HAP-1 (cell line): ENCODE measurements at regions not wholly inside any gene's neighbourhood (a gene's known extent, or its start where the extent isn't known, plus 50 kb on each side); places are given as distances from the start of the nearest gene placed in this dataset.

Experiments
- DNase-seq, 2 experiments: peaks; one replicate each; pipeline ENCODE4 v3.0.0-alpha.2; 2016 to 2020; ENCODE audit warnings: low spot score in 2 of 2
- H3K27me3 ChIP-seq: fragments of 250-450 bp; sonication (Bioruptor Pico); 2 replicates; pipeline ENCODE4 v1.5.1; 2020; ENCODE audit warnings: low read depth, mild to moderate bottlenecking, moderate library complexity
- H3K36me3 ChIP-seq: fragments of 250-450 bp; sonication (Bioruptor Pico); replicated peaks from 2 replicates; pipeline ENCODE4 v1.5.1; 2020; ENCODE audit warnings: mild to moderate bottlenecking
- H3K4me1 ChIP-seq: fragments of 250-450 bp; sonication (Bioruptor Pico); 2 replicates; pipeline ENCODE4 v1.5.1; 2020; ENCODE audit warnings: mild to moderate bottlenecking
- H3K4me3 ChIP-seq: fragments of 250-450 bp; sonication (Bioruptor Pico); 2 replicates; pipeline ENCODE4 v1.5.1; 2020; ENCODE audit warnings: mild to moderate bottlenecking, moderate library complexity
- H3K9me3 ChIP-seq: fragments of 250-450 bp; sonication (Bioruptor Pico); 2 replicates; pipeline ENCODE4 v1.5.1; 2020; ENCODE audit warnings: mild to moderate bottlenecking, moderate library complexity
- in situ Hi-C: fragments of 300-500 bp; cut with MboI; formaldehyde crosslinking; loops from 3 replicates; pipeline ENCODE4 v1.14.3; 2020; ENCODE audit warnings: low sequenced_read_pairs, inconsistent platforms, mixed read lengths

- Histone ChIP-seq H3K27me3 (no peaks in the 10 kb centered on the region), H3K4me1 (no peaks in the 10 kb centered on the region), H3K36me3 (no peaks in the 10 kb centered on the region), H3K9me3 (no peaks in the 10 kb centered on the region), H3K4me3 (no peak overlapping the region)
- in situ Hi-C loops: no loop called here
- no peak for DNase-seq
These were observed 216.4 kb downstream of the DLL1 start for GRCh38 chr6:170074435-170074834.

GRCh38 chr6:170073846-170074245, 217.0 kb downstream of the DLL1 start:
- in situ Hi-C loops: no loop called here

GRCh38 chr6:170072246-170072645, 218.6 kb downstream of the DLL1 start:
- no peak overlapping the region for H3K4me3 ChIP-seq
- no peaks in the 10 kb centered on the region for H3K36me3 ChIP-seq
- H3K27me3 ChIP-seq: no peaks in the 10 kb centered on the region
- DNase-seq: no peak
- in situ Hi-C loops: no loop called here
- H3K9me3 ChIP-seq: no peaks in the 10 kb centered on the region
- H3K4me1 ChIP-seq: no peaks in the 10 kb centered on the region

More at GRCh38 chr6:170073846-170074245, 217.0 kb downstream of the DLL1 start:
- no peaks in the 10 kb centered on the region for H3K4me1 ChIP-seq
- H3K27me3 ChIP-seq: no peaks in the 10 kb centered on the region
- no peaks in the 10 kb centered on the region for H3K9me3 ChIP-seq
- no peak overlapping the region for H3K4me3 ChIP-seq
- no peaks in the 10 kb centered on the region for H3K36me3 ChIP-seq
- DNase-seq: no peak

GRCh38 chr6:170069611-170070010, 221.3 kb downstream of the DLL1 start:
- in situ Hi-C loops: no loop called here
- Histone ChIP-seq H3K4me3 (no peak overlapping the region), H3K36me3 (no peaks in the 10 kb centered on the region), H3K9me3 (no peaks in the 10 kb centered on the region), H3K4me1 (no peaks in the 10 kb centered on the region), H3K27me3 (no peaks in the 10 kb centered on the region)
- DNase-seq: no peak

- no peak for DNase-seq
- Histone ChIP-seq H3K4me1 (no peaks in the 10 kb centered on the region), H3K27me3 (no peaks in the 10 kb centered on the region), H3K36me3 (no peaks in the 10 kb centered on the region), H3K9me3 (no peaks in the 10 kb centered on the region), H3K4me3 (no peak overlapping the region)
- in situ Hi-C loops: no loop called here
These were observed 222.4 kb downstream of the DLL1 start for GRCh38 chr6:170068496-170068895.

- no peak overlapping the region for H3K4me3 ChIP-seq
- in situ Hi-C loops: no loop called here
- no peaks in the 10 kb centered on the region for H3K27me3 ChIP-seq
- no peaks in the 10 kb centered on the region for H3K9me3 ChIP-seq
- H3K4me1 ChIP-seq: no peaks in the 10 kb centered on the region
- no peaks in the 10 kb centered on the region for H3K36me3 ChIP-seq
- DNase-seq: no peak
These were observed 222.9 kb downstream of the DLL1 start for GRCh38 chr6:170067923-170068360.

GRCh38 chr6:170067181-170067641, 223.7 kb downstream of the DLL1 start:
- no peak for DNase-seq
- H3K36me3 ChIP-seq: no peaks in the 10 kb centered on the region
- in situ Hi-C loops: no loop called here
- H3K27me3 ChIP-seq: no peaks in the 10 kb centered on the region
- H3K4me1 ChIP-seq: no peaks in the 10 kb centered on the region
- H3K4me3 ChIP-seq: no peak overlapping the region
- H3K9me3 ChIP-seq: no peaks in the 10 kb centered on the region

- DNase-seq: no peak
- H3K36me3 ChIP-seq: no peaks in the 10 kb centered on the region
- no peaks in the 10 kb centered on the region for H3K9me3 ChIP-seq
- H3K4me3 ChIP-seq: no peak overlapping the region
- no peaks in the 10 kb centered on the region for H3K4me1 ChIP-seq
- no peaks in the 10 kb centered on the region for H3K27me3 ChIP-seq
- in situ Hi-C loops: no loop called here
These were observed 224.2 kb downstream of the DLL1 start for GRCh38 chr6:170066679-170067078.

GRCh38 chr6:170063851-170064602, 226.9 kb downstream of the DLL1 start:
- Histone ChIP-seq H3K27me3 (no peaks in the 10 kb centered on the region), H3K36me3 (no peaks in the 10 kb centered on the region), H3K4me1 (no peaks in the 10 kb centered on the region), H3K9me3 (no peaks in the 10 kb centered on the region), H3K4me3 (no peak overlapping the region)
- no peak for DNase-seq
- in situ Hi-C loops: no loop called here

GRCh38 chr6:170063431-170063830, 227.4 kb downstream of the DLL1 start:
- in situ Hi-C loops: no loop called here
- no peak for DNase-seq

GRCh38 chr6:170062915-170063241, 228.0 kb downstream of the DLL1 start:
- H3K4me1 ChIP-seq: no peaks in the 10 kb centered on the region
- H3K27me3 ChIP-seq: no peaks in the 10 kb centered on the region
- H3K36me3 ChIP-seq: no peaks in the 10 kb centered on the region
- no peak for DNase-seq
- H3K9me3 ChIP-seq: no peaks in the 10 kb centered on the region
- H3K4me3 ChIP-seq: no peak overlapping the region
- in situ Hi-C loops: no loop called here

More at GRCh38 chr6:170063431-170063830, 227.4 kb downstream of the DLL1 start:
- Histone ChIP-seq H3K9me3 (no peaks in the 10 kb centered on the region), H3K4me1 (no peaks in the 10 kb centered on the region), H3K4me3 (no peak overlapping the region), H3K36me3 (no peaks in the 10 kb centered on the region), H3K27me3 (no peaks in the 10 kb centered on the region)

- no peak for DNase-seq
- Histone ChIP-seq H3K4me3 (no peak overlapping the region), H3K9me3 (no peaks in the 10 kb centered on the region), H3K27me3 (no peaks in the 10 kb centered on the region), H3K36me3 (no peaks in the 10 kb centered on the region), H3K4me1 (no peaks in the 10 kb centered on the region)
- in situ Hi-C loops: no loop called here
These were observed 228.5 kb downstream of the DLL1 start for GRCh38 chr6:170062209-170062914.

GRCh38 chr6:170058878-170059485, 231.9 kb downstream of the DLL1 start:
- Histone ChIP-seq H3K27me3 (no peaks in the 10 kb centered on the region), H3K4me1 (no peaks in the 10 kb centered on the region), H3K36me3 (no peaks in the 10 kb centered on the region), H3K4me3 (no peak overlapping the region), H3K9me3 (no peaks in the 10 kb centered on the region)
- in situ Hi-C loops: no loop called here
- no peak for DNase-seq
